A549 (cell line): ENCODE measurements at regions not wholly inside any gene's neighbourhood (a gene's known extent, or its start where the extent isn't known, plus 50 kb on each side); places are given as distances from the start of the nearest gene placed in this dataset.

Source experiments
- ATAC-seq, 2 experiments: fragments of 200-7000 bp in 1 of 2; fragments of >200 bp in 1 of 2; cut with Nextera tagmentation in 1 of 2; cut with Tn5 transposase in 1 of 2; 3 replicates each; pipeline versions ENCODE4 v1.8.0 to v1.9.1; 2018 to 2020; ENCODE audit warnings: mild to moderate bottlenecking in 1 of 2, moderate library complexity in 1 of 2
- CTCF ChIA-PET: fragments of 300-600 bp; sonication (Branson Sonifier 250); formaldehyde crosslinking; extraction: SDS; loops from one replicate; lab custom pipeline; 2021; ENCODE audit warnings: antibody characterized with exemption, inconsistent platforms; lab: Yijun Ruan, JAX
- POLR2A ChIA-PET: fragments of 350-600 bp; formaldehyde crosslinking; extraction: SDS; loops from one replicate; lab custom pipeline; 2021; ENCODE audit warnings: antibody characterized with exemption, inconsistent platforms; lab: Yijun Ruan, JAX
- DNase-seq, 2 experiments: peaks; one replicate each; pipeline versions ENCODE4 v3.0.0 to v3.0.0-alpha.2; 2011 to 2016; ENCODE audit warnings: low read depth in 1 of 2, low spot score in 1 of 2
- FAIRE-seq: peaks from 2 replicates; lab custom pipeline; 2011; peaks lifted over from hg19 to GRCh38; lab: Jason Lieb, UNC
- H3K27ac ChIP-seq, 2 experiments: fragments of >200 bp; sonication (Bioruptor Twin); formaldehyde crosslinking; 3 replicates each; pipeline ENCODE4 v1.5.1; 2016 to 2017
- H3K4me1 ChIP-seq: fragments of >200 bp; sonication (Bioruptor Twin); formaldehyde crosslinking; 3 replicates; pipeline ENCODE4 v1.6.1; 2016
- H3K4me2 ChIP-seq: fragments of >200 bp; sonication (Bioruptor Twin); formaldehyde crosslinking; 3 replicates; pipeline ENCODE4 v1.6.1; 2016
- H3K4me3 ChIP-seq: fragments of >200 bp; sonication (Bioruptor Twin); formaldehyde crosslinking; 3 replicates; pipeline ENCODE4 v1.5.1; 2016
- H3K9me3 ChIP-seq: fragments of >200 bp; sonication (Bioruptor Twin); formaldehyde crosslinking; 3 replicates; pipeline ENCODE4 v1.6.1; 2016
- CBX2 ChIP-seq: fragments of 200-600 bp; sonication (generic); IDR thresholded peaks from 2 replicates; pipeline ENCODE4 v1.6.1; 2016; ENCODE audit warnings: low read depth, mild to moderate bottlenecking, borderline replicate concordance
- CBX8 ChIP-seq: fragments of 200-600 bp; sonication (generic); IDR thresholded peaks from 2 replicates; pipeline ENCODE4 v1.6.1; 2016
- CHD2 ChIP-seq: fragments of 150-350 bp; IDR thresholded peaks from 2 replicates; pipeline ENCODE4 v1.6.1; 2014; ENCODE audit warnings: low read length; ENCODE audit not compliant: partially characterized antibody
- CHD4 ChIP-seq: fragments of 200-600 bp; sonication (generic); IDR thresholded peaks from 2 replicates; pipeline ENCODE4 v1.6.1; 2016; ENCODE audit warnings: antibody characterized with exemption, mild to moderate bottlenecking, borderline replicate concordance
- EHF ChIP-seq: fragments of 250-450 bp; sonication (Bioruptor Pico); IDR thresholded peaks from 2 replicates; pipeline ENCODE4 v1.5.0; 2020; ENCODE audit warnings: mild to moderate bottlenecking
- EP300 ChIP-seq, 2 experiments: fragments of >200 bp; sonication (Bioruptor Twin); formaldehyde crosslinking; IDR thresholded peaks; 2 replicates in 1 of 2; 3 replicates in 1 of 2; pipeline ENCODE4 v1.6.1; 2016 to 2017
- ESRRA ChIP-seq: fragments of 150-350 bp; IDR thresholded peaks from 2 replicates; pipeline ENCODE4 v1.6.1; 2014; ENCODE audit warnings: mild to moderate bottlenecking, low read length, borderline replicate concordance
- FOSB ChIP-seq: fragments of 250-450 bp; sonication (Bioruptor Pico); IDR thresholded peaks from 2 replicates; pipeline ENCODE4 v1.5.0; 2020; ENCODE audit warnings: mild to moderate bottlenecking, moderate library complexity
- HOXA7 ChIP-seq: fragments of 250-450 bp; sonication (Bioruptor Pico); IDR thresholded peaks from 2 replicates; pipeline ENCODE4 v1.5.0; 2020; ENCODE audit warnings: mild to moderate bottlenecking, moderate library complexity
- MAZ ChIP-seq: fragments of 150-350 bp; IDR thresholded peaks from 2 replicates; pipeline ENCODE4 v1.6.1; 2014; ENCODE audit warnings: antibody characterized with exemption, low read depth, low read length, borderline replicate concordance
- PHF8 ChIP-seq: fragments of 200-600 bp; sonication (generic); IDR thresholded peaks from 2 replicates; pipeline ENCODE4 v1.6.1; 2016; ENCODE audit warnings: low read depth, mild to moderate bottlenecking, antibody characterized with exemption, moderate library complexity, borderline replicate concordance
- POLR2A ChIP-seq: IDR thresholded peaks from 2 replicates; pipeline ENCODE4 v1.6.1; 2012; ENCODE audit warnings: mild to moderate bottlenecking, low read length
- RCOR1 ChIP-seq: fragments of 150-350 bp; IDR thresholded peaks from 2 replicates; pipeline ENCODE4 v1.6.1; 2014; ENCODE audit warnings: antibody characterized with exemption, low read length, low read depth
- ZC3H11A ChIP-seq: fragments of 450-650 bp; IDR thresholded peaks from 2 replicates; pipeline ENCODE4 v1.6.1; 2014; ENCODE audit warnings: antibody characterized with exemption, mild to moderate bottlenecking
- ZNF302 ChIP-seq: fragments of 250-450 bp; sonication (Bioruptor Pico); IDR thresholded peaks from 2 replicates; pipeline ENCODE4 v1.9.0; 2021; ENCODE audit warnings: inconsistent platforms, mild to moderate bottlenecking, moderate library complexity
- WGBS: methylation state at CpG from one replicate; pipeline ENCODE4 v1.1.6; 2017; ENCODE audit errors: missing lambda C conversion rate; 5-methylcytosine and 5-hydroxymethylcytosine counted together
- TF ChIP-seq, protein P1 (sequence below): fragments of 200-600 bp; sonication (generic); IDR thresholded peaks from 2 replicates; pipeline ENCODE4 v1.6.1; 2016; ENCODE audit warnings: antibody characterized with exemption, mild to moderate bottlenecking, moderate library complexity
- TF ChIP-seq, protein P2 (sequence below): fragments of 450-650 bp; IDR thresholded peaks from 2 replicates; pipeline ENCODE4 v1.6.1; 2014; ENCODE audit warnings: antibody characterized with exemption
- TF ChIP-seq, protein P3 (sequence below): fragments of >200 bp; sonication (Bioruptor Twin); formaldehyde crosslinking; IDR thresholded peaks from 2 replicates; pipeline ENCODE4 v1.6.1; 2016
- TF ChIP-seq, protein P4 (sequence below): IDR thresholded peaks from 2 replicates; pipeline ENCODE4 v1.6.1; 2012; ENCODE audit warnings: low read depth, borderline replicate concordance
- TF ChIP-seq, protein P5 (sequence below): fragments of >200 bp; sonication (Bioruptor Twin); formaldehyde crosslinking; IDR thresholded peaks from 3 replicates; pipeline ENCODE4 v1.5.1; 2016

DNA sequence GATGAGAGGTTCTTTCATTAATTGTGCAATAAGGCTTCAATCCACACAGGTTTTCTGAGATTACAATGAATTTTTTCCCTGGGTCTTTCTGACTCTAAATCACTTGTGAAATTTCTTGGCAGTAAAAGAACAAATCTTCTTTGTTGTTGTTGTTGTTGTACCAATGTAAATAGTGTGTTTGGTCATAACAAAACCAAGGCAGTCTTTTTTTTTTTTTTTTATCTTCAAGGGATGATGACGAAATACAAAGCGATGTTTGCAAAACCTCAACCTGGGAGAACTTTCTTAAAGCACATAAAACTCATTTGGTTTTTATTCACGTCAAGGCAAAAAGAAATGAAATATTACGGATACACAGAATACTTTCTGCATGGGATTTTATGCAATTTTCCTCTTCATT is 462.0 kb downstream of the LIG4 start:
- ATAC-seq (no peak), DNase-seq (no peak), FAIRE-seq (no peak)
- CTCF ChIA-PET = no interaction called here
- no peaks in the 10 kb centered on the region for H3K9me3 ChIP-seq
- TF ChIP-seq HOXA7 (no peak), EP300 (IDR thresholded peaks at IDR 0.05) (no peak), CBX8 (no peak), ESRRA (no peak), CHD4 (no peak), CHD2 (no peak), RCOR1 (no peak), CBX2 (no peak), MAZ (no peak)
- TF ChIP-seq, protein P1, sequence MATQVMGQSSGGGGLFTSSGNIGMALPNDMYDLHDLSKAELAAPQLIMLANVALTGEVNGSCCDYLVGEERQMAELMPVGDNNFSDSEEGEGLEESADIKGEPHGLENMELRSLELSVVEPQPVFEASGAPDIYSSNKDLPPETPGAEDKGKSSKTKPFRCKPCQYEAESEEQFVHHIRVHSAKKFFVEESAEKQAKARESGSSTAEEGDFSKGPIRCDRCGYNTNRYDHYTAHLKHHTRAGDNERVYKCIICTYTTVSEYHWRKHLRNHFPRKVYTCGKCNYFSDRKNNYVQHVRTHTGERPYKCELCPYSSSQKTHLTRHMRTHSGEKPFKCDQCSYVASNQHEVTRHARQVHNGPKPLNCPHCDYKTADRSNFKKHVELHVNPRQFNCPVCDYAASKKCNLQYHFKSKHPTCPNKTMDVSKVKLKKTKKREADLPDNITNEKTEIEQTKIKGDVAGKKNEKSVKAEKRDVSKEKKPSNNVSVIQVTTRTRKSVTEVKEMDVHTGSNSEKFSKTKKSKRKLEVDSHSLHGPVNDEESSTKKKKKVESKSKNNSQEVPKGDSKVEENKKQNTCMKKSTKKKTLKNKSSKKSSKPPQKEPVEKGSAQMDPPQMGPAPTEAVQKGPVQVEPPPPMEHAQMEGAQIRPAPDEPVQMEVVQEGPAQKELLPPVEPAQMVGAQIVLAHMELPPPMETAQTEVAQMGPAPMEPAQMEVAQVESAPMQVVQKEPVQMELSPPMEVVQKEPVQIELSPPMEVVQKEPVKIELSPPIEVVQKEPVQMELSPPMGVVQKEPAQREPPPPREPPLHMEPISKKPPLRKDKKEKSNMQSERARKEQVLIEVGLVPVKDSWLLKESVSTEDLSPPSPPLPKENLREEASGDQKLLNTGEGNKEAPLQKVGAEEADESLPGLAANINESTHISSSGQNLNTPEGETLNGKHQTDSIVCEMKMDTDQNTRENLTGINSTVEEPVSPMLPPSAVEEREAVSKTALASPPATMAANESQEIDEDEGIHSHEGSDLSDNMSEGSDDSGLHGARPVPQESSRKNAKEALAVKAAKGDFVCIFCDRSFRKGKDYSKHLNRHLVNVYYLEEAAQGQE = no peak
- TF ChIP-seq, protein P2, sequence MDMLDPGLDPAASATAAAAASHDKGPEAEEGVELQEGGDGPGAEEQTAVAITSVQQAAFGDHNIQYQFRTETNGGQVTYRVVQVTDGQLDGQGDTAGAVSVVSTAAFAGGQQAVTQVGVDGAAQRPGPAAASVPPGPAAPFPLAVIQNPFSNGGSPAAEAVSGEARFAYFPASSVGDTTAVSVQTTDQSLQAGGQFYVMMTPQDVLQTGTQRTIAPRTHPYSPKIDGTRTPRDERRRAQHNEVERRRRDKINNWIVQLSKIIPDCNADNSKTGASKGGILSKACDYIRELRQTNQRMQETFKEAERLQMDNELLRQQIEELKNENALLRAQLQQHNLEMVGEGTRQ = no peak
- TF ChIP-seq, protein P3, sequence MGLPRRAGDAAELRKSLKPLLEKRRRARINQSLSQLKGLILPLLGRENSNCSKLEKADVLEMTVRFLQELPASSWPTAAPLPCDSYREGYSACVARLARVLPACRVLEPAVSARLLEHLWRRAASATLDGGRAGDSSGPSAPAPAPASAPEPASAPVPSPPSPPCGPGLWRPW = no peak
- WGBS = 35% methylated on average over 4 of the region's 4 CpGs
- H3K4me2 ChIP-seq = no peak overlapping the region
- H3K27ac ChIP-seq = no peak overlapping the region
- POLR2A ChIA-PET = no interaction called here
- no peaks in the 10 kb centered on the region for H3K4me1 ChIP-seq
- no peak overlapping the region for H3K4me3 ChIP-seq

DNA sequence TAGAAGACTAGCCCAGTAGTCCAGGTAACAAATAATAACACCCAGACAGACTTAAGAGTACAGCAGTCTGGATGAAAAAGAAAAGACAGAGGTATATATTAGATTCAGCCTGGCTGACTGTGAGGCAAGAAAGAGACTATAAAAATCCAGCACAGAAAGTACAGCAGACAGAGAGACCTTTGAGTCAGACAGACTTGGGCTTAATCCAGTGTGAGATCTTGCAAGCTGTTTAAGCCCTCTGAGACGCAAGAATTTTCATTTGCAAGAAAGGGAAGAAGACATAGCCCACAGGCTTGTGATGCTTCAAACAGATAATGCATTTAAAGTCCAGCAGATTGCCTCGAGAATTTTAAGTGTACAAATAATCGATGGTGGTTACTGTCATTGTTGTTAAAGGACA is 471.4 kb downstream of the LIG4 start:
- TF ChIP-seq ZC3H11A (no peak), POLR2A (no peak), EHF (CRISPR knock-in tag) (no peak), FOSB (no peak), ZNF302 (CRISPR knock-in tag) (no peak), PHF8 (no peak)
- TF ChIP-seq, protein P4, sequence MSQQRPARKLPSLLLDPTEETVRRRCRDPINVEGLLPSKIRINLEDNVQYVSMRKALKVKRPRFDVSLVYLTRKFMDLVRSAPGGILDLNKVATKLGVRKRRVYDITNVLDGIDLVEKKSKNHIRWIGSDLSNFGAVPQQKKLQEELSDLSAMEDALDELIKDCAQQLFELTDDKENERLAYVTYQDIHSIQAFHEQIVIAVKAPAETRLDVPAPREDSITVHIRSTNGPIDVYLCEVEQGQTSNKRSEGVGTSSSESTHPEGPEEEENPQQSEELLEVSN = no peak
- TF ChIP-seq, protein P5, sequence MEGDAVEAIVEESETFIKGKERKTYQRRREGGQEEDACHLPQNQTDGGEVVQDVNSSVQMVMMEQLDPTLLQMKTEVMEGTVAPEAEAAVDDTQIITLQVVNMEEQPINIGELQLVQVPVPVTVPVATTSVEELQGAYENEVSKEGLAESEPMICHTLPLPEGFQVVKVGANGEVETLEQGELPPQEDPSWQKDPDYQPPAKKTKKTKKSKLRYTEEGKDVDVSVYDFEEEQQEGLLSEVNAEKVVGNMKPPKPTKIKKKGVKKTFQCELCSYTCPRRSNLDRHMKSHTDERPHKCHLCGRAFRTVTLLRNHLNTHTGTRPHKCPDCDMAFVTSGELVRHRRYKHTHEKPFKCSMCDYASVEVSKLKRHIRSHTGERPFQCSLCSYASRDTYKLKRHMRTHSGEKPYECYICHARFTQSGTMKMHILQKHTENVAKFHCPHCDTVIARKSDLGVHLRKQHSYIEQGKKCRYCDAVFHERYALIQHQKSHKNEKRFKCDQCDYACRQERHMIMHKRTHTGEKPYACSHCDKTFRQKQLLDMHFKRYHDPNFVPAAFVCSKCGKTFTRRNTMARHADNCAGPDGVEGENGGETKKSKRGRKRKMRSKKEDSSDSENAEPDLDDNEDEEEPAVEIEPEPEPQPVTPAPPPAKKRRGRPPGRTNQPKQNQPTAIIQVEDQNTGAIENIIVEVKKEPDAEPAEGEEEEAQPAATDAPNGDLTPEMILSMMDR = no peak
- TF ChIP-seq, all 56 proteins: peak for 0
- Histone ChIP-seq H3K4me2 (no peak overlapping the region), H3K4me1 (no peaks in the 10 kb centered on the region), H3K9me3 (no peaks in the 10 kb centered on the region), H3K4me3 (no peak overlapping the region), H3K27ac (no peak overlapping the region)
- ATAC-seq = no peak
- DNase-seq = no peak
- WGBS = 0% methylated on average over 3 of the region's 3 CpGs
- CTCF ChIA-PET = no interaction called here
- POLR2A ChIA-PET = no interaction called here
- no peak for FAIRE-seq
